NT2/D1 (cell line): ENCODE measurements at regions not wholly inside any gene's neighbourhood (a gene's known extent, or its start where the extent isn't known, plus 50 kb on each side); places are given as distances from the start of the nearest gene placed in this dataset.
"Not testable (repeated sequence)": the region's sequence is repeated elsewhere in the genome, so short reads cannot be mapped to it uniquely, and the experiment has no call there.

Source experiments
- YY1 ChIP-seq: IDR thresholded peaks from 2 replicates; pipeline ENCODE4 v1.6.1; 2011; ENCODE audit not compliant: insufficient read length, insufficient read depth
- ZNF274 ChIP-seq: IDR thresholded peaks from 2 replicates; pipeline ENCODE4 v1.6.1; 2011; ENCODE audit warnings: mild to moderate bottlenecking, low read depth, low read length

DNA sequence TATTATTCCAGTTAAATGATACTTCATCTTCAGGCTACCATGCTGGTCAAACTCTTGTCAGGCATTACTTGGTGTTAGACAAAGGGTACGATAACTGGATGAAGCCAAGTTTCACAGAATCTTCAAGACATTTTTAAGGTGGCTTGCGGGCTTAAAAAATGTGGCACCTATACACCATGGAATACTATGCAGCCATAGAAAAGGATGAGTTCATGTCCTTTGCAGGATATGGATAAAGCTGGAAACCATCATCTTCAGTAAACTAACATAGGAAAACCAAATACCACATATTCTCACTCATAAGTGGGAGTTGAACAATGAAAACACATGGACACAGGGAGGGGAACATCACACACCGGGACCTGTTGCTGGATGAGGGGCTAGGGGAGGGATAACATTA, 331.2 kb upstream of the RUNX1 start:
- not testable (repeated sequence) for TF ChIP-seq YY1, ZNF274
